Epithelial cell of esophagus (primary cell): ENCODE measurements at regions not wholly inside any gene's neighbourhood (a gene's known extent, or its start where the extent isn't known, plus 50 kb on each side); places are given as distances from the start of the nearest gene placed in this dataset.

Experiments
- DNase-seq: peaks from one replicate; pipeline ENCODE4 v3.0.0; 2010; ENCODE audit warnings: low read depth
- H3K4me3 ChIP-seq: 2 replicates; pipeline ENCODE4 v1.5.1; 2011; ENCODE audit warnings: mild to moderate bottlenecking, low read length, control low read depth
- CTCF ChIP-seq: IDR thresholded peaks from 2 replicates; pipeline ENCODE4 v1.5.1; 2011; ENCODE audit warnings: low read depth, mild to moderate bottlenecking, low read length, control low read depth, inconsistent platforms; ENCODE audit not compliant: insufficient read depth; ENCODE audit errors: missing control alignments

- DNase-seq: peak; percentile 65
- no peak overlapping the region for H3K4me3 ChIP-seq
- no peak for TF ChIP-seq CTCF
Measured at GRCh38 chr1:81695741-81696140, 105.0 kb upstream of the ADGRL2 start.

- no peak for TF ChIP-seq CTCF
- no peak for DNase-seq
- H3K4me3 ChIP-seq: no peak overlapping the region
Measured at GRCh38 chr1:81693316-81693715, 107.4 kb upstream of the ADGRL2 start.

- no peak overlapping the region for H3K4me3 ChIP-seq
- no peak for TF ChIP-seq CTCF
- no peak for DNase-seq
Measured at GRCh38 chr1:81690676-81691453, 109.9 kb upstream of the ADGRL2 start.

- H3K4me3 ChIP-seq: no peak overlapping the region
- TF ChIP-seq CTCF: no peak
- peak; percentile 61 for DNase-seq
Measured at GRCh38 chr1:81689531-81689941, 111.2 kb upstream of the ADGRL2 start.

- no peak for TF ChIP-seq CTCF
- H3K4me3 ChIP-seq: no peak overlapping the region
- no peak for DNase-seq
Measured at GRCh38 chr1:81682490-81682889, 118.2 kb upstream of the ADGRL2 start.

- H3K4me3 ChIP-seq: no peak overlapping the region
- no peak for TF ChIP-seq CTCF
- peak; percentile 88 for DNase-seq
Measured at GRCh38 chr1:81681601-81682266, 119.0 kb upstream of the ADGRL2 start.
